Ishikawa (cell line): ENCODE measurements at regions not wholly inside any gene's neighbourhood (a gene's known extent, or its start where the extent isn't known, plus 50 kb on each side); places are given as distances from the start of the nearest gene placed in this dataset.

Experiments used
- CEBPB ChIP-seq: IDR thresholded peaks from 2 replicates; pipeline ENCODE4 v1.6.1; 2012
- EP300 ChIP-seq: IDR thresholded peaks from 2 replicates; pipeline ENCODE4 v1.6.1; 2012; ENCODE audit warnings: borderline replicate concordance
- FOXM1 ChIP-seq: IDR thresholded peaks from 2 replicates; pipeline ENCODE4 v1.6.1; 2012; ENCODE audit warnings: low read depth, borderline replicate concordance

DNA sequence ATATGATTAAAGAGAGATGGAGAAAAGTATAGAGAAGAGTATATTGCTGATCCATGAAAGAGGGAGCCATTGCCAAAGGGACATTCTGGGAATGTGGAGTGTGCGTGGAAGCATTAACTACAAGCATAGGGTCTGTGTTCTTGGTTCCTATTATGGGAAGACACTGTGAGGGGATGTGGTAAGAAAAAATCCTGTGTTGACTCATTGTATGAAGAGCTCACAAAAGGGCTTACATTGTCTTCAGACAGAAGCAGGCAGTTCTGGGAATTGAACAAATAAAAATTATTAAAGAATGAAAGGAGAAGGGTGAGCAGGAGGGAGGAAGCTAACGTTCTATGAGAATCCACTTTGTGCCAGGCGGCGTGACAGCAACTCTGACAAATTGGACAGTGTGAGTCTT lies 250.4 kb upstream of the CHD1 start:
- TF ChIP-seq FOXM1 (no peak), EP300 (no peak), CEBPB (no peak)
